ENCODE measurements at regions not wholly inside any gene's neighbourhood (a gene's known extent, or its start where the extent isn't known, plus 50 kb on each side); places are given as distances from the start of the nearest gene placed in this dataset.

GRCh38 chr10:105351187-105351586 is 710.1 kb downstream of the SORCS3 start:
- H3K4me1 ChIP-seq, result no peaks in the 10 kb centered on the region
- DNase-seq, result no peak
- no peak overlapping the region for H3K27ac ChIP-seq
- intact Hi-C loops (cut with DNase I), result no loop called here
- no peak for ATAC-seq
- H3K4me3 ChIP-seq, result no peak overlapping the region
- H3K9me3 ChIP-seq, result no peaks in the 10 kb centered on the region
- TF ChIP-seq CTCF (IDR thresholded peaks at IDR 0.05), result no peak
- H3K36me3 ChIP-seq, result no peaks in the 10 kb centered on the region
- no peaks in the 10 kb centered on the region for H3K27me3 ChIP-seq

- no peak for TF ChIP-seq CTCF (IDR thresholded peaks at IDR 0.05)
- DNase-seq (no peak), ATAC-seq (no peak)
- no peak overlapping the region for H3K4me3 ChIP-seq
- H3K4me1 ChIP-seq, result no peaks in the 10 kb centered on the region
- no peak overlapping the region for H3K27ac ChIP-seq
- H3K36me3 ChIP-seq, result no peaks in the 10 kb centered on the region
- H3K9me3 ChIP-seq, result no peaks in the 10 kb centered on the region
- no peaks in the 10 kb centered on the region for H3K27me3 ChIP-seq
- intact Hi-C loops (cut with DNase I), result no loop called here
Observed at GRCh38 chr10:105347487-105347886, 706.4 kb downstream of the SORCS3 start.

- DNase-seq (no peak), ATAC-seq (no peak)
- Histone ChIP-seq H3K36me3 (no peaks in the 10 kb centered on the region), H3K9me3 (no peaks in the 10 kb centered on the region), H3K4me1 (no peaks in the 10 kb centered on the region), H3K27me3 (no peaks in the 10 kb centered on the region), H3K4me3 (no peak overlapping the region), H3K27ac (no peak overlapping the region)
- TF ChIP-seq CTCF (IDR thresholded peaks at IDR 0.05), result no peak
- intact Hi-C loops (cut with DNase I), result no loop called here
Observed at GRCh38 chr10:105342606-105343005, 701.5 kb downstream of the SORCS3 start.

- no peaks in the 10 kb centered on the region for H3K36me3 ChIP-seq
- H3K4me1 ChIP-seq, result no peaks in the 10 kb centered on the region
- H3K27me3 ChIP-seq, result no peaks in the 10 kb centered on the region
- no peaks in the 10 kb centered on the region for H3K9me3 ChIP-seq
- no peak for DNase-seq
- TF ChIP-seq CTCF (IDR thresholded peaks at IDR 0.05), result no peak
- H3K27ac ChIP-seq, result no peak overlapping the region
- H3K4me3 ChIP-seq, result no peak overlapping the region
- ATAC-seq, result no peak
- intact Hi-C loops (cut with DNase I), result no loop called here
Observed at GRCh38 chr10:105339669-105340068, 698.6 kb downstream of the SORCS3 start.

- no peaks in the 10 kb centered on the region for H3K36me3 ChIP-seq
- H3K4me1 ChIP-seq, result no peaks in the 10 kb centered on the region
- no peak for ATAC-seq
- no peak for DNase-seq
- H3K4me3 ChIP-seq, result no peak overlapping the region
- H3K9me3 ChIP-seq, result no peaks in the 10 kb centered on the region
- no peaks in the 10 kb centered on the region for H3K27me3 ChIP-seq
- intact Hi-C loops (cut with DNase I), result no loop called here
- H3K27ac ChIP-seq, result no peak overlapping the region
- TF ChIP-seq CTCF (IDR thresholded peaks at IDR 0.05), result no peak
Observed at GRCh38 chr10:105328503-105329133, 687.5 kb downstream of the SORCS3 start.
